GM23338 (cell line): ENCODE measurements at regions not wholly inside any gene's neighbourhood (a gene's known extent, or its start where the extent isn't known, plus 50 kb on each side); places are given as distances from the start of the nearest gene placed in this dataset.

ENCODE experiments used
- ATAC-seq: fragments of 200-7000 bp; cut with Tn5 transposase; 3 replicates; pipeline ENCODE4 v1.9.1; 2020
- DNase-seq: peaks from one replicate; pipeline ENCODE4 v3.0.0-alpha.2; 2015; ENCODE audit warnings: low spot score
- H2AFZ ChIP-seq: fragments of 200-600 bp; sonication (generic); 2 replicates; pipeline ENCODE4 v1.8.0; 2016; ENCODE audit warnings: antibody characterized with exemption, mild to moderate bottlenecking, moderate library complexity
- H3F3A ChIP-seq: fragments of 200-600 bp; sonication (generic); replicated peaks from 2 replicates; pipeline ENCODE4 v1.8.0; 2017; ENCODE audit warnings: antibody characterized with exemption, mixed run types, low read depth
- H3K27ac ChIP-seq: fragments of 200-600 bp; sonication (generic); 2 replicates; pipeline ENCODE4 v1.6.1; 2016; ENCODE audit warnings: low read depth
- H3K27me3 ChIP-seq: fragments of 200-600 bp; sonication (generic); 2 replicates; pipeline ENCODE4 v1.8.0; 2016; ENCODE audit warnings: mild to moderate bottlenecking, mixed run types, moderate library complexity; ENCODE audit not compliant: insufficient read depth
- H3K36me3 ChIP-seq: fragments of 200-600 bp; sonication (generic); 2 replicates; pipeline ENCODE4 v1.8.0; 2016; ENCODE audit warnings: mild to moderate bottlenecking; ENCODE audit not compliant: insufficient read depth
- H3K4me1 ChIP-seq: fragments of 200-600 bp; sonication (generic); 2 replicates; pipeline ENCODE4 v1.8.0; 2016; ENCODE audit warnings: mild to moderate bottlenecking, moderate library complexity; ENCODE audit not compliant: insufficient read depth
- H3K4me2 ChIP-seq: fragments of 200-600 bp; sonication (generic); 2 replicates; pipeline ENCODE4 v1.7.1; 2017; ENCODE audit warnings: mixed run types
- H3K4me3 ChIP-seq: fragments of 200-600 bp; sonication (generic); 2 replicates; pipeline ENCODE4 v1.6.1; 2016; ENCODE audit warnings: mixed run types
- H3K79me2 ChIP-seq: fragments of 200-600 bp; sonication (generic); replicated peaks from 2 replicates; pipeline ENCODE4 v1.8.0; 2017; ENCODE audit warnings: mild to moderate bottlenecking; ENCODE audit not compliant: insufficient read depth
- H3K9me2 ChIP-seq: fragments of 200-600 bp; sonication (generic); 2 replicates; pipeline ENCODE4 v1.8.0; 2017; ENCODE audit not compliant: insufficient read depth
- H4K20me1 ChIP-seq: fragments of 200-600 bp; sonication (generic); replicated peaks from 2 replicates; pipeline ENCODE4 v1.8.0; 2017; ENCODE audit warnings: mild to moderate bottlenecking; ENCODE audit not compliant: insufficient read depth
- H3K27ac Mint-ChIP-seq: 2 replicates; pipeline ENCODE4 v1.8.0; 2020; ENCODE audit warnings: inconsistent platforms, mild to moderate bottlenecking, moderate library complexity, mixed read lengths
- H3K27me3 Mint-ChIP-seq: 3 replicates; pipeline ENCODE4 v1.8.0; 2022; ENCODE audit warnings: low read depth, mild to moderate bottlenecking, moderate library complexity, mixed read lengths, inconsistent platforms; ENCODE audit not compliant: insufficient read depth, poor library complexity
- H3K36me3 Mint-ChIP-seq: 3 replicates; pipeline ENCODE4 v1.8.0; 2021; ENCODE audit warnings: low read depth, mild to moderate bottlenecking, inconsistent platforms, moderate library complexity, mixed read lengths
- H3K4me1 Mint-ChIP-seq: 3 replicates; pipeline ENCODE4 v1.8.0; 2020; ENCODE audit warnings: mild to moderate bottlenecking, inconsistent platforms, mixed read lengths
- H3K4me3 Mint-ChIP-seq: 3 replicates; pipeline ENCODE4 v1.8.0; 2021; ENCODE audit warnings: moderate library complexity, mild to moderate bottlenecking, inconsistent platforms, mixed read lengths
- H3K9me3 Mint-ChIP-seq: 3 replicates; pipeline ENCODE4 v1.8.0; 2020; ENCODE audit warnings: moderate library complexity, mild to moderate bottlenecking, inconsistent platforms, mixed read lengths
- CTCF ChIP-seq, 2 experiments: fragments of 200-600 bp in 1 of 2; sonication (generic) in 1 of 2; conservative IDR thresholded peaks; 2 replicates each; pipeline versions ENCODE4 v1.5.1 to v1.6.1; 2016 to 2017; ENCODE audit warnings: antibody characterized with exemption in 2 of 2, low read depth in 2 of 2, mild to moderate bottlenecking in 2 of 2, moderate library complexity in 1 of 2
- EZH2 ChIP-seq: fragments of 200-600 bp; sonication (generic); IDR thresholded peaks from one replicate; pipeline ENCODE4 v1.8.0; 2017; ENCODE audit warnings: antibody characterized with exemption, mild to moderate bottlenecking, low read depth; ENCODE audit not compliant: unreplicated experiment
- EZH2phosphoT487 ChIP-seq: fragments of 200-600 bp; sonication (generic); IDR thresholded peaks from one replicate; pipeline ENCODE4 v1.8.1; 2018; ENCODE audit warnings: antibody characterized with exemption; ENCODE audit not compliant: unreplicated experiment
- JUNB ChIP-seq: IDR thresholded peaks from one replicate; pipeline ENCODE4 v1.6.1; 2016; ENCODE audit warnings: antibody characterized with exemption; ENCODE audit not compliant: unreplicated experiment
- POLR2AphosphoS5 ChIP-seq: IDR thresholded peaks from 2 replicates; pipeline ENCODE4 v1.6.1; 2016; ENCODE audit warnings: antibody characterized with exemption, low read depth
- STAT1 ChIP-seq: IDR thresholded peaks from one replicate; pipeline ENCODE4 v1.6.1; 2016; ENCODE audit warnings: antibody characterized with exemption; ENCODE audit not compliant: unreplicated experiment
- ZNF114 ChIP-seq: fragments of 250-450 bp; sonication (Bioruptor Pico); IDR thresholded peaks from 2 replicates; pipeline ENCODE4 v1.5.0; 2020; ENCODE audit warnings: mild to moderate bottlenecking, moderate library complexity
- ZNF331 ChIP-seq: fragments of 250-450 bp; sonication (Bioruptor Pico); IDR thresholded peaks from 2 replicates; pipeline ENCODE4 v1.5.0; 2020; ENCODE audit warnings: low read depth, mild to moderate bottlenecking, moderate library complexity
- ZNF462 ChIP-seq: fragments of 250-450 bp; sonication (Bioruptor Pico); IDR thresholded peaks from 2 replicates; pipeline ENCODE4 v1.5.0; 2020; ENCODE audit warnings: mild to moderate bottlenecking, moderate library complexity

GRCh38 chr6:147005499-147005898, 198.7 kb upstream of the STXBP5 start:
- Histone ChIP-seq H3K79me2 (no peaks in the 10 kb centered on the region), H4K20me1 (no peaks in the 10 kb centered on the region), H2AFZ (no peak overlapping the region), H3F3A (no peaks in the 10 kb centered on the region), H3K27ac (no peak overlapping the region), H3K9me2 (no peaks in the 10 kb centered on the region), H3K4me1 (no peaks in the 10 kb centered on the region; the same call in 1 of the 2 replicates), H3K36me3 (no peaks in the 10 kb centered on the region), H3K27me3 (no peaks in the 10 kb centered on the region), H3K4me3 (no peak overlapping the region), H3K4me2 (no peak overlapping the region)
- DNase-seq = peak; percentile 77
- no peaks in the 10 kb centered on the region for H3K27me3 Mint-ChIP-seq
- peaks cover 8% of the 10 kb centered on the region; the same call in 2 of the 3 replicates for H3K36me3 Mint-ChIP-seq
- H3K4me1 Mint-ChIP-seq = peaks cover 11% of the 10 kb centered on the region
- H3K9me3 Mint-ChIP-seq = peaks cover 14% of the 10 kb centered on the region
- ATAC-seq = peak; percentile 57; the same call in 2 of the 3 replicates
- TF ChIP-seq CTCF (conservative IDR thresholded peaks at IDR 0.05; ENCODE audit: low read depth in 2 of 2) = peak; percentile 65 to 85
- TF ChIP-seq EZH2 = no peak
- no peak overlapping the region for H3K27ac Mint-ChIP-seq
- H3K4me3 Mint-ChIP-seq = no peak overlapping the region

GRCh38 chr6:147007441-147007840, 196.8 kb upstream of the STXBP5 start:
- DNase-seq = no peak
- no peak overlapping the region for H3K4me3 ChIP-seq
- Mint-ChIP-seq H3K27me3 (no peaks in the 10 kb centered on the region), H3K4me3 (no peak overlapping the region), H3K36me3 (peaks cover 8% of the 10 kb centered on the region; the same call in 2 of the 3 replicates), H3K9me3 (peaks cover 14% of the 10 kb centered on the region), H3K27ac (no peak overlapping the region), H3K4me1 (peaks cover 2% of the 10 kb centered on the region; the same call in 2 of the 3 replicates)
- ATAC-seq = no peak
- no peaks in the 10 kb centered on the region for H4K20me1 ChIP-seq
- no peak overlapping the region for H3K27ac ChIP-seq
- H3K79me2 ChIP-seq = no peaks in the 10 kb centered on the region
- H3K27me3 ChIP-seq = no peaks in the 10 kb centered on the region
- no peaks in the 10 kb centered on the region for H3K4me1 ChIP-seq
- H2AFZ ChIP-seq = no peak overlapping the region
- H3K9me2 ChIP-seq = no peaks in the 10 kb centered on the region
- no peak overlapping the region for H3K4me2 ChIP-seq
- no peaks in the 10 kb centered on the region for H3F3A ChIP-seq
- H3K36me3 ChIP-seq = no peaks in the 10 kb centered on the region
- TF ChIP-seq CTCF (conservative IDR thresholded peaks at IDR 0.05; ENCODE audit: low read depth in 2 of 2) = no peak
- no peak for TF ChIP-seq EZH2
- no peak for TF ChIP-seq STAT1
- no peak for TF ChIP-seq POLR2AphosphoS5
- TF ChIP-seq ZNF114 (CRISPR knock-in tag) = no peak
- TF ChIP-seq ZNF331 = no peak
- no peak for TF ChIP-seq ZNF462
- TF ChIP-seq JUNB = no peak
- TF ChIP-seq EZH2phosphoT487 = no peak
